HEK293 (cell line): ENCODE measurements at regions not wholly inside any gene's neighbourhood (a gene's known extent, or its start where the extent isn't known, plus 50 kb on each side); places are given as distances from the start of the nearest gene placed in this dataset.

Source experiments
- CTCF ChIA-PET: fragments of 350-600 bp; formaldehyde crosslinking; extraction: SDS; loops from one replicate; lab custom pipeline; 2021; ENCODE audit warnings: antibody characterized with exemption; lab: Yijun Ruan, JAX
- POLR2A ChIA-PET: fragments of 300-600 bp; formaldehyde crosslinking; extraction: SDS; loops from one replicate; lab custom pipeline; 2020; ENCODE audit warnings: antibody characterized with exemption, inconsistent platforms; lab: Yijun Ruan, JAX
- H3K27ac ChIP-seq: fragments of 200-500 bp; sonication (Bioruptor generic); 2 replicates; pipeline ENCODE4 v1.5.1; 2014; ENCODE audit warnings: low read depth, low read length, control low read depth, inconsistent platforms; ENCODE audit errors: extremely low read depth
- H3K36me3 ChIP-seq, 2 experiments: fragments of 200-500 bp in 1 of 2; sonication (Bioruptor generic) in 1 of 2; 1 replicate in 1 of 2; 2 replicates in 1 of 2; pipeline ENCODE4 v1.5.1; 2014 to 2017; ENCODE audit warnings: inconsistent platforms in 2 of 2, low read length in 2 of 2; ENCODE audit not compliant: control insufficient read depth in 2 of 2, insufficient read depth in 1 of 2
- H3K4me1 ChIP-seq: fragments of 200-500 bp; sonication (Bioruptor generic); 2 replicates; pipeline ENCODE4 v1.5.1; 2014; ENCODE audit warnings: mild to moderate bottlenecking, low read length, inconsistent platforms; ENCODE audit not compliant: control insufficient read depth, insufficient read depth
- H3K4me3 ChIP-seq: 2 replicates; pipeline ENCODE4 v1.5.1; 2011; ENCODE audit warnings: low read depth, mild to moderate bottlenecking, control low read depth, low read length, moderate library complexity
- H3K9me3 ChIP-seq: fragments of 200-500 bp; sonication (Bioruptor generic); 2 replicates; pipeline ENCODE4 v1.5.1; 2014; ENCODE audit warnings: low read depth, low read length, inconsistent platforms; ENCODE audit not compliant: control insufficient read depth, insufficient read depth
- BCL11B ChIP-seq: fragments of 450-650 bp; formaldehyde crosslinking; IDR thresholded peaks from 2 replicates; pipeline ENCODE4 v1.5.1; 2016; ENCODE audit warnings: low read depth, missing biosample characterization, missing genetic modification characterization
- KLF1 ChIP-seq: fragments of 450-650 bp; formaldehyde crosslinking; IDR thresholded peaks from 2 replicates; pipeline ENCODE4 v1.5.1; 2016; ENCODE audit warnings: missing biosample characterization, missing genetic modification characterization
- KLF8 ChIP-seq: fragments of 450-650 bp; formaldehyde crosslinking; IDR thresholded peaks from 2 replicates; pipeline ENCODE4 v1.5.1; 2016; ENCODE audit warnings: missing biosample characterization, missing genetic modification characterization
- OSR2 ChIP-seq: fragments of 450-650 bp; formaldehyde crosslinking; IDR thresholded peaks from 2 replicates; pipeline ENCODE4 v1.5.1; 2016; ENCODE audit warnings: missing biosample characterization, missing genetic modification characterization
- SCRT1 ChIP-seq: fragments of 450-650 bp; formaldehyde crosslinking; IDR thresholded peaks from 2 replicates; pipeline ENCODE4 v1.5.1; 2016; ENCODE audit warnings: missing biosample characterization, missing genetic modification characterization, borderline replicate concordance
- WT1 ChIP-seq: fragments of 450-650 bp; formaldehyde crosslinking; IDR thresholded peaks from 2 replicates; pipeline ENCODE4 v1.5.1; 2016; ENCODE audit warnings: missing biosample characterization, missing genetic modification characterization
- ZBTB21 ChIP-seq: fragments of 450-650 bp; formaldehyde crosslinking; IDR thresholded peaks from 2 replicates; pipeline ENCODE4 v1.5.1; 2017; ENCODE audit warnings: missing biosample characterization, missing genetic modification characterization
- ZFP69B ChIP-seq: fragments of 450-650 bp; formaldehyde crosslinking; IDR thresholded peaks from 2 replicates; pipeline ENCODE4 v1.5.1; 2016; ENCODE audit warnings: missing biosample characterization, missing genetic modification characterization
- ZNF10 ChIP-seq: fragments of 450-650 bp; formaldehyde crosslinking; IDR thresholded peaks from 2 replicates; pipeline ENCODE4 v1.5.1; 2017; ENCODE audit warnings: missing biosample characterization, missing genetic modification characterization
- ZNF114 ChIP-seq: fragments of 450-650 bp; formaldehyde crosslinking; IDR thresholded peaks from 2 replicates; pipeline ENCODE4 v1.5.0; 2017; ENCODE audit warnings: missing biosample characterization, missing genetic modification characterization
- ZNF211 ChIP-seq: fragments of 450-650 bp; formaldehyde crosslinking; IDR thresholded peaks from 2 replicates; pipeline ENCODE4 v1.5.1; 2016; ENCODE audit warnings: low read depth, missing biosample characterization, missing genetic modification characterization
- ZNF324 ChIP-seq: fragments of 450-650 bp; formaldehyde crosslinking; IDR thresholded peaks from 2 replicates; pipeline ENCODE4 v1.5.1; 2016; ENCODE audit warnings: missing biosample characterization, missing genetic modification characterization
- ZNF521 ChIP-seq: fragments of 450-650 bp; formaldehyde crosslinking; IDR thresholded peaks from 2 replicates; pipeline ENCODE4 v1.5.1; 2017; ENCODE audit warnings: missing biosample characterization, mild to moderate bottlenecking, missing genetic modification characterization
- ZNF548 ChIP-seq: fragments of 450-650 bp; formaldehyde crosslinking; IDR thresholded peaks from 2 replicates; pipeline ENCODE4 v1.5.1; 2016; ENCODE audit warnings: missing biosample characterization, missing genetic modification characterization
- ZNF624 ChIP-seq: fragments of 450-650 bp; formaldehyde crosslinking; IDR thresholded peaks from 2 replicates; pipeline ENCODE4 v1.5.1; 2017; ENCODE audit warnings: missing biosample characterization, missing genetic modification characterization
- ZNF629 ChIP-seq: fragments of 450-650 bp; formaldehyde crosslinking; IDR thresholded peaks from 2 replicates; pipeline ENCODE4 v1.5.1; 2017; ENCODE audit warnings: missing biosample characterization, missing genetic modification characterization
- ZNF777 ChIP-seq: fragments of 450-650 bp; formaldehyde crosslinking; IDR thresholded peaks from 2 replicates; pipeline ENCODE4 v1.5.1; 2017; ENCODE audit warnings: missing biosample characterization, missing genetic modification characterization, borderline replicate concordance
- ZSCAN23 ChIP-seq: fragments of 450-650 bp; formaldehyde crosslinking; IDR thresholded peaks from 2 replicates; pipeline ENCODE4 v1.5.1; 2016; ENCODE audit warnings: missing biosample characterization, missing genetic modification characterization
- ZSCAN30 ChIP-seq: fragments of 450-650 bp; IDR thresholded peaks from 2 replicates; pipeline ENCODE4 v1.5.1; 2018; ENCODE audit warnings: missing biosample characterization, mild to moderate bottlenecking, missing genetic modification characterization, moderate library complexity
- TF ChIP-seq, protein P1 (sequence below): fragments of 450-650 bp; formaldehyde crosslinking; IDR thresholded peaks from 2 replicates; pipeline ENCODE4 v1.5.1; 2017; ENCODE audit warnings: missing biosample characterization, mild to moderate bottlenecking, missing genetic modification characterization, moderate library complexity
- TF ChIP-seq, protein P2 (sequence below): fragments of 450-650 bp; formaldehyde crosslinking; IDR thresholded peaks from 2 replicates; pipeline ENCODE4 v1.5.1; 2016; ENCODE audit warnings: missing biosample characterization, missing genetic modification characterization
- TF ChIP-seq, protein P3 (sequence below): fragments of 450-650 bp; formaldehyde crosslinking; IDR thresholded peaks from 2 replicates; pipeline ENCODE4 v1.5.1; 2016; ENCODE audit warnings: missing biosample characterization, missing genetic modification characterization
- TF ChIP-seq, protein P4 (sequence below): fragments of 450-650 bp; formaldehyde crosslinking; IDR thresholded peaks from 2 replicates; pipeline ENCODE4 v1.5.1; 2016; ENCODE audit warnings: missing biosample characterization, missing genetic modification characterization

DNA sequence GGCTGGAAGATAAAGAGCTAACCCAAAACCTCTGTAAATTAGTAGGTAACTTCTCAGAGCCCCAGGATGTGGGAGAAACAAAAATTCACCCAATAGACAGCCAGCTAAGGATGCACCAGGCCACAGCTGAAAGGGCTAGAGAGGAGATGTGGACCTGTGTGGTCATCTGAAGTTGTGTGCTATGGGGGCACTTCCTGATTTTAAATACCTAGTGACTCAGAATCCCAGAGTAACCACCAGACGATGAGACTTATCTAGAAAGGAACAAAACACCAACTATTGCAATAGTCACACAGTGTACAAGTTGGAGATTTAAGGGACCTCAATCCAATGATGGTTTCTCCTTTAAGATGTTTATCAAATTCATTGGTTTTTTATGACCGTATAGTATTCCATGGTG is 408.3 kb upstream of the ANKRD30A start:
- H3K9me3 ChIP-seq: no peaks in the 10 kb centered on the region

DNA sequence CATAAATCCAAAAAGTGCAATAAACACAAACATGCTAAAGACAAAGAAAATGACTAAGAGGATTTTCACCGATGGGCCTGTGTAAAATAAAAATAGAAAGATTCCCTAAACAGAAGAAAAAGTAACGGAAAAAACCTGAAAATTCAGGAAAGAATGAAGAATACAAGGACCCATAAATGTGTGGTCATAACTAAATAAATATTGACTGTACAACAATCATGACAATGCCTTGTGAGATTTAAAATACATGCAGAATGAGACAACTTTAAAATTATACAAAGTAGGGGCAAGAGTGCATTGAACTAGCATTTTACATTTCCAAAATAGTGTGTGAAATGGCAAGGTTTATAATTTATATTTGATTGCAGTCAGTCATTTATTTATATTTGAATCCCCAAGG is 409.1 kb upstream of the ANKRD30A start:
- ChIA-PET POLR2A (no interaction called here), CTCF (no interaction called here)
- H3K4me1 ChIP-seq: no peaks in the 10 kb centered on the region; the same call in 1 of the 2 replicates
- no peaks in the 10 kb centered on the region for H3K9me3 ChIP-seq
- H3K4me3 ChIP-seq: no peak overlapping the region
- H3K27ac ChIP-seq: no peak overlapping the region
- TF ChIP-seq, protein P1, sequence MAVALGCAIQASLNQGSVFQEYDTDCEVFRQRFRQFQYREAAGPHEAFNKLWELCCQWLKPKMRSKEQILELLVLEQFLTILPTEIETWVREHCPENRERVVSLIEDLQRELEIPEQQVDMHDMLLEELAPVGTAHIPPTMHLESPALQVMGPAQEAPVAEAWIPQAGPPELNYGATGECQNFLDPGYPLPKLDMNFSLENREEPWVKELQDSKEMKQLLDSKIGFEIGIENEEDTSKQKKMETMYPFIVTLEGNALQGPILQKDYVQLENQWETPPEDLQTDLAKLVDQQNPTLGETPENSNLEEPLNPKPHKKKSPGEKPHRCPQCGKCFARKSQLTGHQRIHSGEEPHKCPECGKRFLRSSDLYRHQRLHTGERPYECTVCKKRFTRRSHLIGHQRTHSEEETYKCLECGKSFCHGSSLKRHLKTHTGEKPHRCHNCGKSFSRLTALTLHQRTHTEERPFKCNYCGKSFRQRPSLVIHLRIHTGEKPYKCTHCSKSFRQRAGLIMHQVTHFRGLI (tag by site-specific recombination): no peak
- TF ChIP-seq, protein P2, sequence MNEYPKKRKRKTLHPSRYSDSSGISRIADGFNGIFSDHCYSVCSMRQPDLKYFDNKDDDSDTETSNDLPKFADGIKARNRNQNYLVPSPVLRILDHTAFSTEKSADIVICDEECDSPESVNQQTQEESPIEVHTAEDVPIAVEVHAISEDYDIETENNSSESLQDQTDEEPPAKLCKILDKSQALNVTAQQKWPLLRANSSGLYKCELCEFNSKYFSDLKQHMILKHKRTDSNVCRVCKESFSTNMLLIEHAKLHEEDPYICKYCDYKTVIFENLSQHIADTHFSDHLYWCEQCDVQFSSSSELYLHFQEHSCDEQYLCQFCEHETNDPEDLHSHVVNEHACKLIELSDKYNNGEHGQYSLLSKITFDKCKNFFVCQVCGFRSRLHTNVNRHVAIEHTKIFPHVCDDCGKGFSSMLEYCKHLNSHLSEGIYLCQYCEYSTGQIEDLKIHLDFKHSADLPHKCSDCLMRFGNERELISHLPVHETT (tag by site-specific recombination): no peak
- TF ChIP-seq SCRT1 (tag by site-specific recombination) (no peak), ZNF629 (tag by site-specific recombination) (no peak), ZFP69B (tag by site-specific recombination) (no peak), ZNF114 (no peak), KLF1 (no peak), OSR2 (tag by site-specific recombination) (no peak), ZNF211 (tag by site-specific recombination) (no peak), ZNF624 (no peak), BCL11B (no peak), ZSCAN30 (tag by site-specific recombination) (no peak)
- TF ChIP-seq, all 188 proteins: peak for 0
- no peaks in the 10 kb centered on the region for H3K36me3 ChIP-seq

More for the DNA sequence above, 408.3 kb upstream of the ANKRD30A start:
- POLR2A ChIA-PET: no interaction called here
- CTCF ChIA-PET: interaction anchor here (1.0 kb wide), 1 partner anchor 8 kb away, joined by 3 read pairs; no protein-coding TSS in a partner anchor
- H3K4me3 ChIP-seq: no peak overlapping the region
- no peak for TF ChIP-seq KLF8 (tag by site-specific recombination)
- TF ChIP-seq ZBTB21 (tag by site-specific recombination): no peak
- no peak for TF ChIP-seq ZNF10
- no peak for TF ChIP-seq ZSCAN23
- TF ChIP-seq ZNF777: no peak
- no peak for TF ChIP-seq ZNF521 (tag by site-specific recombination)
- TF ChIP-seq WT1: no peak
- TF ChIP-seq ZSCAN30 (tag by site-specific recombination): no peak
- no peak overlapping the region for H3K27ac ChIP-seq
- no peaks in the 10 kb centered on the region for H3K36me3 ChIP-seq
- no peaks in the 10 kb centered on the region; the same call in 1 of the 2 replicates for H3K4me1 ChIP-seq

DNA sequence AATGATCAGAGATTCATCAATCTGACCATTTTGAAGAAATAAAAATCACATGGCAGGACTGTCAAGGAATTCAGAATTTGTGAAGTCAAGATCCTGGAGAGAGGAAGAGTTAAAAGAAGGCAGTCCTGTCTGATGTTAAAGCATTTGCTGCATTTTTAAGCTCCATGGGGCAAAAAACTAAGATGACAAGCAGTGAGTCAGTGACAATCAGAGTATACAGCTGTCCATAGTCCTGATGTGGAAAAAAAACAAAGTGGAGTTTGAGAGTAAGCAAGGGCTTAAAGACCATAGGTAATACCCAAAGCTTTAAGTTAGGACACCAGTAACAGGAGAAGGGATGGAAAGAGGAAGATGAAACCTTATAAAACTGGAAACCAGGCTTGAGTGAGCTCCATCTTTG is 412.7 kb upstream of the ANKRD30A start:
- Histone ChIP-seq H3K4me3 (no peak overlapping the region), H3K27ac (no peak overlapping the region), H3K36me3 (no peaks in the 10 kb centered on the region), H3K9me3 (no peaks in the 10 kb centered on the region), H3K4me1 (no peaks in the 10 kb centered on the region)
- ChIA-PET CTCF (interaction anchor here (1.1 kb wide), 1 partner anchor 12 kb away, joined by 3 read pairs; no protein-coding TSS in a partner anchor), POLR2A (interaction anchor here (0.9 kb wide), 1 partner anchor 168 kb away, joined by 4 read pairs; no protein-coding TSS in a partner anchor)
- TF ChIP-seq, protein P3, sequence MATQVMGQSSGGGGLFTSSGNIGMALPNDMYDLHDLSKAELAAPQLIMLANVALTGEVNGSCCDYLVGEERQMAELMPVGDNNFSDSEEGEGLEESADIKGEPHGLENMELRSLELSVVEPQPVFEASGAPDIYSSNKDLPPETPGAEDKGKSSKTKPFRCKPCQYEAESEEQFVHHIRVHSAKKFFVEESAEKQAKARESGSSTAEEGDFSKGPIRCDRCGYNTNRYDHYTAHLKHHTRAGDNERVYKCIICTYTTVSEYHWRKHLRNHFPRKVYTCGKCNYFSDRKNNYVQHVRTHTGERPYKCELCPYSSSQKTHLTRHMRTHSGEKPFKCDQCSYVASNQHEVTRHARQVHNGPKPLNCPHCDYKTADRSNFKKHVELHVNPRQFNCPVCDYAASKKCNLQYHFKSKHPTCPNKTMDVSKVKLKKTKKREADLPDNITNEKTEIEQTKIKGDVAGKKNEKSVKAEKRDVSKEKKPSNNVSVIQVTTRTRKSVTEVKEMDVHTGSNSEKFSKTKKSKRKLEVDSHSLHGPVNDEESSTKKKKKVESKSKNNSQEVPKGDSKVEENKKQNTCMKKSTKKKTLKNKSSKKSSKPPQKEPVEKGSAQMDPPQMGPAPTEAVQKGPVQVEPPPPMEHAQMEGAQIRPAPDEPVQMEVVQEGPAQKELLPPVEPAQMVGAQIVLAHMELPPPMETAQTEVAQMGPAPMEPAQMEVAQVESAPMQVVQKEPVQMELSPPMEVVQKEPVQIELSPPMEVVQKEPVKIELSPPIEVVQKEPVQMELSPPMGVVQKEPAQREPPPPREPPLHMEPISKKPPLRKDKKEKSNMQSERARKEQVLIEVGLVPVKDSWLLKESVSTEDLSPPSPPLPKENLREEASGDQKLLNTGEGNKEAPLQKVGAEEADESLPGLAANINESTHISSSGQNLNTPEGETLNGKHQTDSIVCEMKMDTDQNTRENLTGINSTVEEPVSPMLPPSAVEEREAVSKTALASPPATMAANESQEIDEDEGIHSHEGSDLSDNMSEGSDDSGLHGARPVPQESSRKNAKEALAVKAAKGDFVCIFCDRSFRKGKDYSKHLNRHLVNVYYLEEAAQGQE: peak; percentile 56
- TF ChIP-seq ZNF324 (tag by site-specific recombination) (no peak), ZNF548 (tag by site-specific recombination) (no peak), KLF1 (no peak)
- TF ChIP-seq, protein P4, sequence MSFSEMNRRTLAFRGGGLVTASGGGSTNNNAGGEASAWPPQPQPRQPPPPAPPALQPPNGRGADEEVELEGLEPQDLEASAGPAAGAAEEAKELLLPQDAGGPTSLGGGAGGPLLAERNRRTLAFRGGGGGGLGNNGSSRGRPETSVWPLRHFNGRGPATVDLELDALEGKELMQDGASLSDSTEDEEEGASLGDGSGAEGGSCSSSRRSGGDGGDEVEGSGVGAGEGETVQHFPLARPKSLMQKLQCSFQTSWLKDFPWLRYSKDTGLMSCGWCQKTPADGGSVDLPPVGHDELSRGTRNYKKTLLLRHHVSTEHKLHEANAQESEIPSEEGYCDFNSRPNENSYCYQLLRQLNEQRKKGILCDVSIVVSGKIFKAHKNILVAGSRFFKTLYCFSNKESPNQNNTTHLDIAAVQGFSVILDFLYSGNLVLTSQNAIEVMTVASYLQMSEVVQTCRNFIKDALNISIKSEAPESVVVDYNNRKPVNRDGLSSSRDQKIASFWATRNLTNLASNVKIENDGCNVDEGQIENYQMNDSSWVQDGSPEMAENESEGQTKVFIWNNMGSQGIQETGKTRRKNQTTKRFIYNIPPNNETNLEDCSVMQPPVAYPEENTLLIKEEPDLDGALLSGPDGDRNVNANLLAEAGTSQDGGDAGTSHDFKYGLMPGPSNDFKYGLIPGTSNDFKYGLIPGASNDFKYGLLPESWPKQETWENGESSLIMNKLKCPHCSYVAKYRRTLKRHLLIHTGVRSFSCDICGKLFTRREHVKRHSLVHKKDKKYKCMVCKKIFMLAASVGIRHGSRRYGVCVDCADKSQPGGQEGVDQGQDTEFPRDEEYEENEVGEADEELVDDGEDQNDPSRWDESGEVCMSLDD (tag by site-specific recombination): no peak
